ENCODE measurements at regions not wholly inside any gene's neighbourhood (a gene's known extent, or its start where the extent isn't known, plus 50 kb on each side); places are given as distances from the start of the nearest gene placed in this dataset.

GRCh38 chr15:87080547-87080946, 1000.9 kb downstream of the AGBL1 start:
- TF ChIP-seq EZH2phosphoT487 (IDR thresholded peaks at IDR 0.05) (no peak), EZH2 (IDR thresholded peaks at IDR 0.05) (no peak)

Data from neural progenitor cell (in vitro differentiated cells).